ENCODE measurements at regions not wholly inside any gene's neighbourhood (a gene's known extent, or its start where the extent isn't known, plus 50 kb on each side); places are given as distances from the start of the nearest gene placed in this dataset.

- H3K4me1 ChIP-seq (ENCODE audit: insufficient read depth, low read length), result no peaks in the 10 kb centered on the region
- intact Hi-C loops (cut with micrococcal nuclease), result no loop called here
- Mint-ChIP-seq H3K36me3 (no peaks in the 10 kb centered on the region), H3K4me3 (no peak overlapping the region), H3K9me3 (no peaks in the 10 kb centered on the region), H3K27me3 (no peaks in the 10 kb centered on the region), H3K27ac (no peak overlapping the region), H3K4me1 (no peaks in the 10 kb centered on the region)
- no peaks in the 10 kb centered on the region for H3K27me3 ChIP-seq (ENCODE audit: insufficient read depth, low read length)
- no peak overlapping the region for H3K27ac ChIP-seq (ENCODE audit: low read depth, low read length)
- CTCF ChIA-PET (ENCODE audit: partially characterized antibody), result no interaction called here
- H3K36me3 ChIP-seq (ENCODE audit: insufficient read depth, low read length), result no peaks in the 10 kb centered on the region
- no peak for DNase-seq
- POLR2A ChIA-PET (ENCODE audit: partially characterized antibody), result no interaction called here
- no peak overlapping the region for H3K4me3 ChIP-seq (ENCODE audit: low read length in 2 of 2)
- no peaks in the 10 kb centered on the region for H3K9me3 ChIP-seq (ENCODE audit: control insufficient read depth in 1 of 2, low read length in 2 of 2)
Measured at GRCh38 chr2:226074391-226074790, 674.9 kb downstream of the NYAP2 start.

DNA sequence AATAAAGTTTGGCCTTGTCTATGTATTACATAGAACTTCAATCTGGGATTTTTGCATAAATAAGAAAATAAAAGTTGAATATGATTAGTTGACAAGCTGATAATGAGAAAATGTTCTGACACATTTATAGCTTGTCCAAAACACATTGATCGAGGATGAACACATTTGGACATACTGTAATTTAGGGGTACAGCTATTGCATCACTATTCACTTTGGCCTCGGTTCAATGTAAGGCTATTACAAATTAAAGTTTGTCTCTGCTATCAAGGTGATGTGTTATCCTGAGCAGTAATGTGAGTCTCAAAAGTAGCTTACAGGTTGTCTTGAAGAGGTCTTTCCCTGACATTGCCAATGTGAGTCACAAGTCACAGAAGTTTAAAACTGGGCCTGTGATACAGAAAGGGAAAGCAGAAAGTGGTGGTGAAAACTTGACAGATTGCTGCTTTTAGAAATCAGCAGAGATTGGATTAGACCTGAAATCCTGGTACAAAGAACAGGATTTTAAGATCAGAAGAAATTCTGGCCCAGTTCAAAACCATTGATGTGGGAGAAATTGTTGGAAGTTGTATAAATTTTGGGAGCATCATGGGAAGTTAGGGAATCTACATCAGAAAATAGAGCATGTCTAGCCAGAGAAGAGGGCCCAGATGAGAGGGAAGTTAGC is 674.1 kb downstream of the NYAP2 start:
- H3K4me1 Mint-ChIP-seq, result no peaks in the 10 kb centered on the region
- no peak overlapping the region for H3K4me3 Mint-ChIP-seq
- DNase-seq, result no peak
- H3K27me3 Mint-ChIP-seq, result no peaks in the 10 kb centered on the region
- H3K9me3 Mint-ChIP-seq, result no peaks in the 10 kb centered on the region
- intact Hi-C loops (cut with micrococcal nuclease), result no loop called here
- Histone ChIP-seq H3K9me3 (ENCODE audit: control insufficient read depth in 1 of 2, low read length in 2 of 2) (no peaks in the 10 kb centered on the region), H3K36me3 (ENCODE audit: insufficient read depth, low read length) (no peaks in the 10 kb centered on the region), H3K27ac (ENCODE audit: low read depth, low read length) (no peak overlapping the region), H3K27me3 (ENCODE audit: insufficient read depth, low read length) (no peaks in the 10 kb centered on the region), H3K4me3 (ENCODE audit: low read length in 2 of 2) (no peak overlapping the region), H3K4me1 (ENCODE audit: insufficient read depth, low read length) (no peaks in the 10 kb centered on the region)
- CTCF ChIA-PET (ENCODE audit: partially characterized antibody), result no interaction called here
- H3K36me3 Mint-ChIP-seq, result no peaks in the 10 kb centered on the region
- POLR2A ChIA-PET (ENCODE audit: partially characterized antibody), result no interaction called here
- no peak overlapping the region for H3K27ac Mint-ChIP-seq

DNA sequence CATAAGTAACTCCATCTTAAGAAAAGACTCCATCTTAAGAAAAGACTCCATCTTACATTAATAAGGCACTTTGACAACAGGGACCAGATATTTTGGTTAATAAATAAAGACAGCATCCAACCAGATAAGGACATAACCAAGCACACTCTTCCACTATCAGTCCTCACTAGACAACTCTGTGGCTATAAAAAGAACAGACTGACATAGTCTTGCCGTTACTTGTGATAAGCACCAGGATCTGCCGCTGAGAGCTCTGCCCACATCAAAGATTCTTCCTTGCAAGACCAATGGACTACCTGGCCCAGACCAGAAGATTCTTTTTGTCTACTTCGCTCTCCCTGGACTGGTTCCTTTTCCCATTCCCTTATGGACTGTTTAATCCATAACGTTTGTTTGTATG is 667.4 kb downstream of the NYAP2 start:
- Mint-ChIP-seq H3K27me3 (no peaks in the 10 kb centered on the region), H3K27ac (no peak overlapping the region), H3K4me3 (no peak overlapping the region), H3K4me1 (no peaks in the 10 kb centered on the region), H3K36me3 (no peaks in the 10 kb centered on the region), H3K9me3 (no peaks in the 10 kb centered on the region)
- H3K4me1 ChIP-seq (ENCODE audit: insufficient read depth, low read length), result no peaks in the 10 kb centered on the region
- no peaks in the 10 kb centered on the region for H3K27me3 ChIP-seq (ENCODE audit: insufficient read depth, low read length)
- ChIA-PET POLR2A (ENCODE audit: partially characterized antibody) (no interaction called here), CTCF (ENCODE audit: partially characterized antibody) (no interaction called here)
- no peak for DNase-seq
- H3K27ac ChIP-seq (ENCODE audit: low read depth, low read length), result no peak overlapping the region
- H3K36me3 ChIP-seq (ENCODE audit: insufficient read depth, low read length), result no peaks in the 10 kb centered on the region
- intact Hi-C loops (cut with micrococcal nuclease), result no loop called here
- H3K9me3 ChIP-seq (ENCODE audit: control insufficient read depth in 1 of 2, low read length in 2 of 2), result no peaks in the 10 kb centered on the region
- H3K4me3 ChIP-seq (ENCODE audit: low read length in 2 of 2), result no peak overlapping the region

GRCh38 chr2:226066391-226066790 is 666.9 kb downstream of the NYAP2 start:
- Mint-ChIP-seq H3K27me3 (no peaks in the 10 kb centered on the region), H3K4me3 (no peak overlapping the region), H3K36me3 (no peaks in the 10 kb centered on the region), H3K4me1 (no peaks in the 10 kb centered on the region), H3K9me3 (no peaks in the 10 kb centered on the region), H3K27ac (no peak overlapping the region)
- Histone ChIP-seq H3K4me3 (ENCODE audit: low read length in 2 of 2) (no peak overlapping the region), H3K27me3 (ENCODE audit: insufficient read depth, low read length) (no peaks in the 10 kb centered on the region), H3K36me3 (ENCODE audit: insufficient read depth, low read length) (no peaks in the 10 kb centered on the region), H3K9me3 (ENCODE audit: control insufficient read depth in 1 of 2, low read length in 2 of 2) (no peaks in the 10 kb centered on the region), H3K4me1 (ENCODE audit: insufficient read depth, low read length) (no peaks in the 10 kb centered on the region), H3K27ac (ENCODE audit: low read depth, low read length) (no peak overlapping the region)
- ChIA-PET POLR2A (ENCODE audit: partially characterized antibody) (no interaction called here), CTCF (ENCODE audit: partially characterized antibody) (no interaction called here)
- intact Hi-C loops (cut with micrococcal nuclease), result no loop called here
- DNase-seq, result no peak

DNA sequence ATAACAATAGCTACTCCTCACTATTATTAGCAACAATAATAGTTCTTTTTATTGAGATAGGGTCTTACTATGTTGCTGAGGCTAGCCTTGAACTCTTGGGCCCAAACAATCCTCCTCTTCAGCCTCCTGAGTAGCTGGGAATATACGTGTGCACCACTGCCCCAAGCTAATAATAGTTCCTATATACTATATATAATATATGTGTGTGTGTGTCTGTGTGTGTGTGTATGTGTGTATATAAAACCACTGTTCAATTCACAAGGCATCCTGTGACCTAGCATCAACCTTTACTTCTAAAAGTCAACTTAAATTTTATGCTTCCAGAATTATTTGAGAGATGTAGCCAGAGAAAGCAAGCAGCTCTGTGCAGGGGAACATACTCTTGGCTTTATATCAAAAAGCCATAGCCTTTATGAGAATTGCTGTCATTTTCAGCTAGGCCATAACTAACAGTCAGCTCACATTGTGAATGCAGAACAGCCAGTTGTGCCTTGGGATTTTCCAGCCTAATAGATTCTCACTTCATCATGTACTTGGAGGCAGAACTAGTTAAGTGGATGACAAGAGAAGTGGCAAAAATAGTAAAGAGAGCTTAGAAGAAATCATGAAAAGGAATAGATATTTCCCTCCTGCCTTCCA is 665.5 kb downstream of the NYAP2 start:
- POLR2A ChIA-PET (ENCODE audit: partially characterized antibody), result no interaction called here
- no peak for DNase-seq
- H3K27ac Mint-ChIP-seq, result no peak overlapping the region
- Histone ChIP-seq H3K27me3 (ENCODE audit: insufficient read depth, low read length) (no peaks in the 10 kb centered on the region), H3K36me3 (ENCODE audit: insufficient read depth, low read length) (no peaks in the 10 kb centered on the region), H3K4me3 (ENCODE audit: low read length in 2 of 2) (no peak overlapping the region), H3K4me1 (ENCODE audit: insufficient read depth, low read length) (no peaks in the 10 kb centered on the region), H3K9me3 (ENCODE audit: control insufficient read depth in 1 of 2, low read length in 2 of 2) (no peaks in the 10 kb centered on the region), H3K27ac (ENCODE audit: low read depth, low read length) (no peak overlapping the region)
- CTCF ChIA-PET (ENCODE audit: partially characterized antibody), result no interaction called here
- no peaks in the 10 kb centered on the region for H3K36me3 Mint-ChIP-seq
- H3K27me3 Mint-ChIP-seq, result no peaks in the 10 kb centered on the region
- no peaks in the 10 kb centered on the region for H3K9me3 Mint-ChIP-seq
- intact Hi-C loops (cut with micrococcal nuclease), result no loop called here
- H3K4me3 Mint-ChIP-seq, result no peak overlapping the region
- H3K4me1 Mint-ChIP-seq, result no peaks in the 10 kb centered on the region

DNA sequence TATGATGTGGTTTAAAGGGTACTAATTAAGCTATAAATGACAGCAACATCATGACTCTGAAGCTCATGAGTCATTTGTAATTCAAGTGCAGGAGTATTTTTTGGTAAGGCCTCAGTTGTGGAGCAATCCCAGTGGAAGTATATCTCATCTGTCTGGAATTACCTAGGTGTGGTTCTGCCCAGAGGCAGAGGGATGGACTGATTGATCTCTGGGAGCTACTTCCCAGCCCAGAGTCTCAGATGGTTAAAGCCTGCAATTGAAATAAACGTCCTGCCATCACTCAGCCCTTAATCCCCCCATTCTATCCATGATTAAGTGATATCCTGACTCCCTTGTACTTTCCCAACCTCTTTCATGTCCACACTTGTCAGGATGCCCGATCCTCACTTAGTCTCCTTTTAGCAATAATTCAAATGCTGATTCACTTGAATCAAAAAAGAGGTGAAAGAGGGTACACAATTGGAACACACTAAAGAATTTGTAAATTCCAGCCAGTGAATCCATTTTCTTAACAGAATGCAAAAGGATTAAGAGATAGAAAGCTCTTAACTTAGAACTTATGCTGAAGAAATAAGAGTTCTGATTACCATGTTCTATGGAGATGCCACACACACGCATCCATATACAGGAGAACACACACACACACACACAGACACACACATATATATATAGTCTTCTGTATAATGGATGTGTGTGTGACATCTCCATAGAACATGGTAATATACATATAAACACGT is 664.4 kb downstream of the NYAP2 start:
- H3K4me3 ChIP-seq (ENCODE audit: low read length in 2 of 2), result no peak overlapping the region
- no peak for DNase-seq
- no peaks in the 10 kb centered on the region for H3K27me3 Mint-ChIP-seq
- no peaks in the 10 kb centered on the region for H3K4me1 ChIP-seq (ENCODE audit: insufficient read depth, low read length)
- POLR2A ChIA-PET (ENCODE audit: partially characterized antibody), result no interaction called here
- H3K27ac Mint-ChIP-seq, result no peak overlapping the region
- no peaks in the 10 kb centered on the region for H3K9me3 Mint-ChIP-seq
- intact Hi-C loops (cut with micrococcal nuclease), result no loop called here
- H3K36me3 Mint-ChIP-seq, result no peaks in the 10 kb centered on the region
- no peaks in the 10 kb centered on the region for H3K9me3 ChIP-seq (ENCODE audit: control insufficient read depth in 1 of 2, low read length in 2 of 2)
- H3K4me1 Mint-ChIP-seq, result no peaks in the 10 kb centered on the region
- CTCF ChIA-PET (ENCODE audit: partially characterized antibody), result no interaction called here
- no peak overlapping the region for H3K4me3 Mint-ChIP-seq
- no peaks in the 10 kb centered on the region for H3K36me3 ChIP-seq (ENCODE audit: insufficient read depth, low read length)
- no peak overlapping the region for H3K27ac ChIP-seq (ENCODE audit: low read depth, low read length)
- H3K27me3 ChIP-seq (ENCODE audit: insufficient read depth, low read length), result no peaks in the 10 kb centered on the region

DNA sequence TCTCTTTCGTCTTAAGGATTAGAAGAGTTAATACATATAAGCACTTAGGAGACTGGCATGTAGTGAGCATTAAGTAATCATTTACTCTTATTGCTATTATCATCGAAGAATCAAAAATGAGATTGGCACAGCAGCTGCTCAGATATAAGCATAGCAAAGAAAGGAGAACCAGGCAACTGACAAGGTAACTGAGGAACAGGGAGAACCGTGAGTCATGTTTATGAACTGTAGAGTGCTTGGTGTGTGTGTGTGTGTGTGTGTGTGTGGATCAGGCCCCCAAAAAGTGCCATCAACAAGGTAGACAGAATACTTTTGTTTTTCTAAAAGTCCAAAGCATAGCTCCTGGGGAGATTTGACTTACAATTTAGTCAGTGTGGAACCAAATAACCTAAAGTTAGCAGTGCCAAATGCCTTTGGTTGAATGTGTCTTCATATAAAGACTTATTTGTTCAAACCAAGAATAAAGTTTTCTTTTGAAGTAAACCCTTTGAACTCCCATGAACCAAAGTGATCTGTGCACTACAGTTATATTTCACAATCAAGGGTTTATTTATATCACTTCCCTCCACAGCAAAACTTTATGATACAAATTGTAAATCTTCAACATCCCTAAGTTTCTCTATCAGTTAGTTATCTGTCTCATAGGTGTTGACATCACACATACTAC is 660.6 kb downstream of the NYAP2 start:
- DNase-seq, result no peak
- CTCF ChIA-PET (ENCODE audit: partially characterized antibody), result no interaction called here
- no peaks in the 10 kb centered on the region for H3K36me3 Mint-ChIP-seq

More for the DNA sequence above, 660.6 kb downstream of the NYAP2 start:
- Mint-ChIP-seq H3K27ac (no peak overlapping the region), H3K4me1 (no peaks in the 10 kb centered on the region), H3K9me3 (no peaks in the 10 kb centered on the region), H3K4me3 (no peak overlapping the region), H3K27me3 (no peaks in the 10 kb centered on the region)
- Histone ChIP-seq H3K4me1 (ENCODE audit: insufficient read depth, low read length) (no peaks in the 10 kb centered on the region), H3K9me3 (ENCODE audit: control insufficient read depth in 1 of 2, low read length in 2 of 2) (no peaks in the 10 kb centered on the region), H3K27me3 (ENCODE audit: insufficient read depth, low read length) (no peaks in the 10 kb centered on the region), H3K4me3 (ENCODE audit: low read length in 2 of 2) (no peak overlapping the region), H3K27ac (ENCODE audit: low read depth, low read length) (no peak overlapping the region), H3K36me3 (ENCODE audit: insufficient read depth, low read length) (no peaks in the 10 kb centered on the region)
- POLR2A ChIA-PET (ENCODE audit: partially characterized antibody), result no interaction called here
- intact Hi-C loops (cut with micrococcal nuclease), result no loop called here
